ENCODE measurements at regions not wholly inside any gene's neighbourhood (a gene's known extent, or its start where the extent isn't known, plus 50 kb on each side); places are given as distances from the start of the nearest gene placed in this dataset.

DNA sequence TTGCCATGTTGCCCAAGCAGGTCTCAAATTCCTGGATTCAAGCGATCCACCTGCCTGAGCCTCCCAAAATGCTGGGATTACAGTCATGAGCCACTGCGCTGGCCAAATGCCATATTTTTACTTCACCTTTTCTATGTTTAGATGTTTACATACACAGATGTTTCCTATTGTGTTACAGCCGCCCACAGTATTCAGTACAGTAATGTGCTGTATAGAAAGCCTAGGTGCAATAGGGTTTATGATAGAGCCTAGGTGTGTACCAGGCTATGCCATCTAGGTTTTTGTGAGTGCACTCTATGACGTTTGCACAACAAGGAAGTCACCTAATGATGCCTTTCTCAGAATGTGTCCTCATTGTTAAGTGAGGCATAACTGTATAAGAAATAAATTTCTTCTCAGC, 153.4 kb downstream of the CHRM3 start:
- no peak for TF ChIP-seq EZH2 (IDR thresholded peaks at IDR 0.05; ENCODE audit: low read length, missing control alignments)
- TF ChIP-seq, protein P1, sequence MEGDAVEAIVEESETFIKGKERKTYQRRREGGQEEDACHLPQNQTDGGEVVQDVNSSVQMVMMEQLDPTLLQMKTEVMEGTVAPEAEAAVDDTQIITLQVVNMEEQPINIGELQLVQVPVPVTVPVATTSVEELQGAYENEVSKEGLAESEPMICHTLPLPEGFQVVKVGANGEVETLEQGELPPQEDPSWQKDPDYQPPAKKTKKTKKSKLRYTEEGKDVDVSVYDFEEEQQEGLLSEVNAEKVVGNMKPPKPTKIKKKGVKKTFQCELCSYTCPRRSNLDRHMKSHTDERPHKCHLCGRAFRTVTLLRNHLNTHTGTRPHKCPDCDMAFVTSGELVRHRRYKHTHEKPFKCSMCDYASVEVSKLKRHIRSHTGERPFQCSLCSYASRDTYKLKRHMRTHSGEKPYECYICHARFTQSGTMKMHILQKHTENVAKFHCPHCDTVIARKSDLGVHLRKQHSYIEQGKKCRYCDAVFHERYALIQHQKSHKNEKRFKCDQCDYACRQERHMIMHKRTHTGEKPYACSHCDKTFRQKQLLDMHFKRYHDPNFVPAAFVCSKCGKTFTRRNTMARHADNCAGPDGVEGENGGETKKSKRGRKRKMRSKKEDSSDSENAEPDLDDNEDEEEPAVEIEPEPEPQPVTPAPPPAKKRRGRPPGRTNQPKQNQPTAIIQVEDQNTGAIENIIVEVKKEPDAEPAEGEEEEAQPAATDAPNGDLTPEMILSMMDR (conservative IDR thresholded peaks at IDR 0.05 in 1 of 2, IDR thresholded peaks at IDR 0.05 in 1 of 2; ENCODE audit: low read depth in 1 of 2, low read length in 2 of 2), result no peak
